H9 (cell line): ENCODE measurements at regions not wholly inside any gene's neighbourhood (a gene's known extent, or its start where the extent isn't known, plus 50 kb on each side); places are given as distances from the start of the nearest gene placed in this dataset.
"Not testable (repeated sequence)": the region's sequence is repeated elsewhere in the genome, so short reads cannot be mapped to it uniquely, and the experiment has no call there.

Experiments
- DNase-seq: peaks from one replicate; pipeline ENCODE4 v3.0.0-alpha.2; 2017
- H2AFZ ChIP-seq: one replicate; pipeline ENCODE4 v1.6.1; 2013; ENCODE audit warnings: mild to moderate bottlenecking, low read length, control low read depth, moderate library complexity
- H2AK5ac ChIP-seq: 2 replicates; pipeline ENCODE4 v1.6.1; 2013; ENCODE audit warnings: low read length, control low read depth, mixed read lengths; ENCODE audit not compliant: insufficient read length
- H2BK120ac ChIP-seq: one replicate; pipeline ENCODE4 v1.6.1; 2013; ENCODE audit warnings: low read depth, mild to moderate bottlenecking, low read length, control low read depth, inconsistent platforms; ENCODE audit not compliant: poor library complexity, severe bottlenecking
- H2BK12ac ChIP-seq: 2 replicates; pipeline ENCODE4 v1.6.1; 2013; ENCODE audit warnings: low read length, control low read depth, mixed read lengths, low read depth; ENCODE audit not compliant: insufficient read length
- H2BK15ac ChIP-seq: 2 replicates; pipeline ENCODE4 v1.6.1; 2013; ENCODE audit warnings: low read depth, low read length, control low read depth
- H2BK20ac ChIP-seq: one replicate; pipeline ENCODE4 v1.6.1; 2013; ENCODE audit warnings: low read depth, mild to moderate bottlenecking, low read length, control low read depth, inconsistent platforms; ENCODE audit not compliant: poor library complexity, severe bottlenecking
- H2BK5ac ChIP-seq: 2 replicates; pipeline ENCODE4 v1.6.1; 2013; ENCODE audit warnings: low read length, control low read depth, mixed read lengths; ENCODE audit not compliant: insufficient read length
- H3K14ac ChIP-seq: 2 replicates; pipeline ENCODE4 v1.6.1; 2013; ENCODE audit warnings: low read length, control low read depth; ENCODE audit not compliant: insufficient read depth
- H3K18ac ChIP-seq: 2 replicates; pipeline ENCODE4 v1.6.1; 2013; ENCODE audit warnings: low read depth, mild to moderate bottlenecking, mixed read lengths, low read length, control low read depth; ENCODE audit not compliant: insufficient read length
- H3K23ac ChIP-seq: 2 replicates; pipeline ENCODE4 v1.6.1; 2013; ENCODE audit warnings: low read length, control low read depth, mixed read lengths, low read depth; ENCODE audit not compliant: insufficient read length
- H3K23me2 ChIP-seq: 2 replicates; pipeline ENCODE4 v1.6.1; 2013; ENCODE audit warnings: low read depth, mild to moderate bottlenecking, mixed read lengths, low read length, control low read depth; ENCODE audit not compliant: insufficient read length, poor library complexity, severe bottlenecking
- H3K27ac ChIP-seq: 2 replicates; pipeline ENCODE4 v1.5.1; 2013; ENCODE audit warnings: low read length, control low read depth, mixed read lengths, low read depth; ENCODE audit not compliant: insufficient read length
- H3K27me3 ChIP-seq: 2 replicates; pipeline ENCODE4 v1.6.1; 2013; ENCODE audit warnings: low read length, control low read depth, inconsistent platforms; ENCODE audit not compliant: insufficient read depth
- H3K4ac ChIP-seq: 2 replicates; pipeline ENCODE4 v1.6.1; 2013; ENCODE audit warnings: low read depth, mild to moderate bottlenecking, control low read depth, inconsistent platforms, low read length, moderate library complexity
- H3K4me1 ChIP-seq: 2 replicates; pipeline ENCODE4 v1.6.1; 2013; ENCODE audit warnings: low read length, control low read depth, inconsistent platforms; ENCODE audit not compliant: insufficient read depth
- H3K4me2 ChIP-seq: 2 replicates; pipeline ENCODE4 v1.6.1; 2013; ENCODE audit warnings: low read length, control low read depth, mixed read lengths; ENCODE audit not compliant: insufficient read length, insufficient read depth
- H3K56ac ChIP-seq: 2 replicates; pipeline ENCODE4 v1.6.1; 2013; ENCODE audit warnings: low read depth, mild to moderate bottlenecking, mixed read lengths, low read length, control low read depth; ENCODE audit not compliant: insufficient read length
- H3K79me1 ChIP-seq: 2 replicates; pipeline ENCODE4 v1.6.1; 2013; ENCODE audit warnings: low read depth, mild to moderate bottlenecking, moderate library complexity, low read length, control low read depth, inconsistent platforms; ENCODE audit not compliant: insufficient read depth, poor library complexity, severe bottlenecking
- H3K79me2 ChIP-seq: 2 replicates; pipeline ENCODE4 v1.6.1; 2013; ENCODE audit warnings: low read length, control low read depth, inconsistent platforms; ENCODE audit not compliant: insufficient read depth
- H3K9ac ChIP-seq: 2 replicates; pipeline ENCODE4 v1.6.1; 2013; ENCODE audit warnings: low read length, control low read depth, mixed read lengths; ENCODE audit not compliant: insufficient read length; ENCODE audit errors: extremely low read depth
- H3K9me3 ChIP-seq: one replicate; pipeline ENCODE4 v1.6.1; 2013; ENCODE audit warnings: low read depth, low read length, inconsistent platforms; ENCODE audit not compliant: control insufficient read depth
- H3T11ph ChIP-seq: one replicate; pipeline ENCODE4 v1.6.1; 2013; ENCODE audit warnings: mild to moderate bottlenecking, low read length, control low read depth, inconsistent platforms
- H4K20me1 ChIP-seq: one replicate; pipeline ENCODE4 v1.6.1; 2013; ENCODE audit not compliant: control insufficient read depth, insufficient read length, insufficient read depth
- H4K5ac ChIP-seq: 2 replicates; pipeline ENCODE4 v1.6.1; 2013; ENCODE audit warnings: low read depth, mild to moderate bottlenecking, mixed read lengths, low read length, control low read depth; ENCODE audit not compliant: insufficient read length
- H4K8ac ChIP-seq: replicated peaks from 2 replicates; pipeline ENCODE4 v1.6.1; 2013; ENCODE audit warnings: low read length, control low read depth, mixed read lengths, low read depth; ENCODE audit not compliant: insufficient read length
- H4K91ac ChIP-seq: 2 replicates; pipeline ENCODE4 v1.6.1; 2013; ENCODE audit warnings: low read depth, mild to moderate bottlenecking, moderate library complexity, mixed read lengths, low read length, control low read depth; ENCODE audit not compliant: insufficient read length
- H3K27ac Mint-ChIP-seq, 3 experiments: 2 replicates in 2 of 3; 3 replicates in 1 of 3; pipeline ENCODE4 v1.8.0; 2020 to 2021; ENCODE audit warnings: mixed read lengths in 3 of 3, mild to moderate bottlenecking in 1 of 3, moderate library complexity in 1 of 3
- H3K27me3 Mint-ChIP-seq: 2 replicates; pipeline ENCODE4 v1.8.0; 2021; ENCODE audit warnings: low read depth, mild to moderate bottlenecking, moderate library complexity, mixed read lengths
- H3K36me3 Mint-ChIP-seq, 3 experiments: 2 replicates in 2 of 3; 3 replicates in 1 of 3; pipeline ENCODE4 v1.8.0; 2020 to 2021; ENCODE audit warnings: low read depth in 3 of 3, mixed read lengths in 3 of 3; ENCODE audit not compliant: insufficient read depth in 1 of 3
- H3K4me1 Mint-ChIP-seq, 2 experiments: 2 replicates each; pipeline ENCODE4 v1.8.0; 2020; ENCODE audit warnings: mixed read lengths in 2 of 2
- H3K4me3 Mint-ChIP-seq, 2 experiments: 2 replicates in 1 of 2; 3 replicates in 1 of 2; pipeline ENCODE4 v1.8.0; 2020 to 2021; ENCODE audit warnings: mild to moderate bottlenecking in 2 of 2, mixed read lengths in 2 of 2, moderate library complexity in 1 of 2
- H3K9me3 Mint-ChIP-seq, 2 experiments: 2 replicates in 1 of 2; 3 replicates in 1 of 2; pipeline ENCODE4 v1.8.0; 2020; ENCODE audit warnings: mild to moderate bottlenecking in 2 of 2, mixed read lengths in 2 of 2, moderate library complexity in 1 of 2
- WGBS: extraction: QIAGEN DNeasy Blood & Tissue Kit; methylation state at CpG from one replicate; pipeline ENCODE4 v1.1.7; 2013; ENCODE audit warnings: missing lambda C conversion rate, low lambda C conversion rate, mixed read lengths; ENCODE audit not compliant: insufficient read length; ENCODE audit errors: extremely low coverage; 5-methylcytosine and 5-hydroxymethylcytosine counted together

GRCh38 chr3:130178835-130179234 lies 97.2 kb downstream of the ALG1L2 start:
- not testable (repeated sequence) for DNase-seq
- H3K4me1 Mint-ChIP-seq = peaks cover 16 to 22% of the 10 kb centered on the region in 2 experiments

GRCh38 chr3:130179353-130179970 lies 97.8 kb downstream of the ALG1L2 start:
- H2BK120ac ChIP-seq, H3T11ph ChIP-seq, H2BK12ac ChIP-seq, H3K56ac ChIP-seq, H4K20me1 ChIP-seq, H3K36me3 Mint-ChIP-seq, H2BK15ac ChIP-seq, H2AFZ ChIP-seq, H3K23me2 ChIP-seq, H3K27ac ChIP-seq, H2AK5ac ChIP-seq, H2BK20ac ChIP-seq, H3K4me3 Mint-ChIP-seq, H3K9ac ChIP-seq, H3K79me2 ChIP-seq, H2BK5ac ChIP-seq, H4K8ac ChIP-seq, H3K27me3 Mint-ChIP-seq, H3K9me3 Mint-ChIP-seq, H3K4me2 ChIP-seq, H3K27me3 ChIP-seq, H3K23ac ChIP-seq, H3K18ac ChIP-seq, H3K4me1 ChIP-seq, H4K5ac ChIP-seq, H3K4ac ChIP-seq, H3K27ac Mint-ChIP-seq, H4K91ac ChIP-seq, H3K79me1 ChIP-seq, DNase-seq, H3K14ac ChIP-seq, H3K9me3 ChIP-seq: not testable (repeated sequence)
- H3K4me1 Mint-ChIP-seq = peaks cover 16 to 22% of the 10 kb centered on the region in 2 experiments
- WGBS = no CpG with 5 or more reads among the region's 11 CpGs

More at GRCh38 chr3:130178835-130179234, 97.2 kb downstream of the ALG1L2 start:
- not testable (repeated sequence) for H3K4me2 ChIP-seq, H4K5ac ChIP-seq, H3K9me3 Mint-ChIP-seq, H2BK20ac ChIP-seq, H3K4ac ChIP-seq, H3K79me1 ChIP-seq, H3K9me3 ChIP-seq, H3K27me3 Mint-ChIP-seq, H3K18ac ChIP-seq, H3K27ac Mint-ChIP-seq, H3K79me2 ChIP-seq, H3K56ac ChIP-seq, H3K27ac ChIP-seq, H3K23me2 ChIP-seq, H3T11ph ChIP-seq, H3K27me3 ChIP-seq, H3K4me3 Mint-ChIP-seq, H3K4me1 ChIP-seq, H3K9ac ChIP-seq, H2BK5ac ChIP-seq, H3K23ac ChIP-seq, H4K8ac ChIP-seq, H2BK120ac ChIP-seq, H2BK15ac ChIP-seq, H3K36me3 Mint-ChIP-seq, H2AK5ac ChIP-seq, H4K91ac ChIP-seq, H2BK12ac ChIP-seq, H4K20me1 ChIP-seq, H3K14ac ChIP-seq, H2AFZ ChIP-seq
- no CpG with 5 or more reads among the region's 3 CpGs for WGBS
